ENCODE measurements at regions not wholly inside any gene's neighbourhood (a gene's known extent, or its start where the extent isn't known, plus 50 kb on each side); places are given as distances from the start of the nearest gene placed in this dataset.

DNA sequence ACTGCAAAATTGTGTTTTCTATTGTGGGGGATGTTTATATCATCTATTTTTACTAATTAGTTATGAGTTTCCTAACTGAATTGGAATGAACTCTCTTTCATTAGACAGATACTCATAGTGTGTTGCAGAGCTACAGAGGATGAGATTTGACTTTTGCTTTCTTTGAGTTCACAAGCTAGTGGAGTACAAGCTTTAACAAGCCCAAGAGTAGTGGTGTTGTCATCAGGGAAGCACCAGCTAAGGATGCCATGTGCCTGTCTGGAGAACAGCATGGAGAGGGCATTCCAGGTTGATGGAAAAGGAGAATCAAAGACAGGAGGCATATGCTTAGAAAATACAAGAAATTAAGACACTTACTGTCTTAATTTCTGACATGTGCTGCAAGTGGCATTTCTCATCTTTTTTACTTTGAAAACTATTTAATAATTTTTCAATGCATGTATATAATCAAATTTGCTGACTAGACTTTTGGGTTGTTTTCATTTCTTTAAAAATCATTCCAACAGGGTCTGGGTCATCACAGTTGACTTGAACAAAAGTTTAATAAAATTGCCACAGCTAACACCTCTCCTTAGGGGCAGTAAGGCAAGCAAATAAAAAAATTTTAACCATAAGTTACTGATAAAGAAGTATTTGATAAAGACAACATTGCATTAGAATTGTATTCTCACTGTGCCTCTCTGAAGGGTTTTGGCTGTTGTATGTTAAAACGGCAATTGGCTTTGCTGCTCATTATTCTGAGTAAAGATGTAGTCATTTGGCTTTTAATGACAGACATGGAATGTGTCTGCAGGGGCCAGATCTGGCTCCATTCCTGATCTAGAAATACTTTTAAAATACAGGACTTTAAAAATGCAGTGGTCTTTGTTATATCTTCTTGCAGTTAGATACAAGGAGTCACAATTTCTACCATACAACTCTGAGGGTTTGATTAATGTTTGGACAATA, 323.7 kb upstream of the CDH11 start:
- no peak for DNase-seq (ENCODE audit: low read depth)
- no peak overlapping the region for H3K4me3 ChIP-seq (replicated peaks; ENCODE audit: low read depth, low read length)
- TF ChIP-seq, protein P1, sequence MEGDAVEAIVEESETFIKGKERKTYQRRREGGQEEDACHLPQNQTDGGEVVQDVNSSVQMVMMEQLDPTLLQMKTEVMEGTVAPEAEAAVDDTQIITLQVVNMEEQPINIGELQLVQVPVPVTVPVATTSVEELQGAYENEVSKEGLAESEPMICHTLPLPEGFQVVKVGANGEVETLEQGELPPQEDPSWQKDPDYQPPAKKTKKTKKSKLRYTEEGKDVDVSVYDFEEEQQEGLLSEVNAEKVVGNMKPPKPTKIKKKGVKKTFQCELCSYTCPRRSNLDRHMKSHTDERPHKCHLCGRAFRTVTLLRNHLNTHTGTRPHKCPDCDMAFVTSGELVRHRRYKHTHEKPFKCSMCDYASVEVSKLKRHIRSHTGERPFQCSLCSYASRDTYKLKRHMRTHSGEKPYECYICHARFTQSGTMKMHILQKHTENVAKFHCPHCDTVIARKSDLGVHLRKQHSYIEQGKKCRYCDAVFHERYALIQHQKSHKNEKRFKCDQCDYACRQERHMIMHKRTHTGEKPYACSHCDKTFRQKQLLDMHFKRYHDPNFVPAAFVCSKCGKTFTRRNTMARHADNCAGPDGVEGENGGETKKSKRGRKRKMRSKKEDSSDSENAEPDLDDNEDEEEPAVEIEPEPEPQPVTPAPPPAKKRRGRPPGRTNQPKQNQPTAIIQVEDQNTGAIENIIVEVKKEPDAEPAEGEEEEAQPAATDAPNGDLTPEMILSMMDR (IDR thresholded peaks at IDR 0.05; ENCODE audit: low read length, missing control alignments): no peak

DNA sequence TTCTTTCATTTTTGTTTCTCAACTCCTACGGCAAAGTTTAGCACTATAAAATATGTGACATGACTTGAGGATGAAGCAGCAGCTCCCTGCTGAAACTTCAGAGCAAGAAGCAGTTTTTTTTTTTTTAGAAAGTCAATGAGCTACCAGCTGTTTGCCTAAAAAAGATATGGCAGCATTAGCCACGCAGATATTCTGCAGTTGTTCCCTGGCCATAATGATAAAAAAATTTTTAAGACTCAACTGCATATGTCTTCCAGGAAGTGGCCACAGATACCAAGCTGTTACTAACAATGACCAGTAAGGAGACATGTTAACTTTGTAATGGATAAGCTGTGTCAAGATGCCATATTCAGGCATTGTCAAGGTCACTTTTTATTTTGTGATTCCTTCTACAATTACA, 319.6 kb upstream of the CDH11 start:
- no peak overlapping the region for H3K4me3 ChIP-seq (replicated peaks; ENCODE audit: low read depth, low read length)
- TF ChIP-seq, protein P1 (IDR thresholded peaks at IDR 0.05; ENCODE audit: low read length, missing control alignments): no peak
- DNase-seq (ENCODE audit: low read depth): no peak

DNA sequence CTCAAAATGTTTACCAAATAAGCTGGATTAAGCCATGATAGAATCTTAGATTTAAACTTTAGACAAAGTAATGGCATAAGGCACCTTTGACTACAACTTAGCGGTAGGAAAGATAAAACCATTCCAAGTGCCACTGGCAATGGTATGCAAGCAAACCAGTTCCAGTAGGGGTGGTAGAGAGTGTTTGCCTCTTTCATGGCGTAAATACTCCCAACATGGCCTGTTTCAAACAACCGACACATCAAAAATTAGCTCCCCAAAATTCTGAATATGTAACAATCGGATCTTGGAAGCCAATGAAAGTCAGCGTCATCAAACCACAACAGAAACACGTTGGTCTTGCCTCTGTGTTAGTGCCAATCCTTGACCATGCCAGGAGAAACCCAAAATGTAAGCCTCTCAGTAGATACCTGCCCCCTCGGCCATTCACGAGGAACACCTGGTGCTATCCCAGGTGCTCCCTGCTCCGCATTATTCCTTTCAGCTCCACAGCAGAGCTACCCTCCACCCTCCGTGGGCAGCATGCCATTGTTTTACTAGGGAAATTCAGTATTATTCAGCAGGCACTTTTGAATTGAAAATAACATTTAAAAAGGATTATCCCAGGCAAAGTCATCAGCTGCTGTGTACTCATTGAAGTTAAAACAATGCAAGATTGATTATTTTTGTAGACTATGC, 307.8 kb upstream of the CDH11 start:
- no peak overlapping the region for H3K4me3 ChIP-seq (replicated peaks; ENCODE audit: low read depth, low read length)
- no peak for DNase-seq (ENCODE audit: low read depth)
- TF ChIP-seq, protein P1 (IDR thresholded peaks at IDR 0.05; ENCODE audit: low read length, missing control alignments): no peak

DNA sequence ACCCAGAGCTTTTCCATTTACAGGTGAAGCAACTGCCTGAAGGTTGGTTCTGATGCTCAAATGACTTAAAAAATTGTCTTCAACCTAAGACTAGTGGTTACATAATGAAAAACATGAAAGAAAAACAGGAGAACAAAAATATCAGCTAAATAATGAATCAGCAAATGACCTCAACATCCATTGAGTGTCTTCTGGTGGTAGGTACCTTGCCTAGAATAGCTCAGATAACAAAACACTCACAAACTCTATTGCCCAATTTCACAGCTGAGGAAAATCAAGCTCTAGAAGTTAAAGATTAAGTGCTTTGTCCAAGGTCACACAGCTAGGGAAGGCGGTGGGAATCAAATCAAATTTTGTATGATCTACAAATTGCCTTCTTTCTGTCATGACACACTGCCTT, 304.6 kb upstream of the CDH11 start:
- DNase-seq (ENCODE audit: low read depth): no peak
- TF ChIP-seq, protein P1 (IDR thresholded peaks at IDR 0.05; ENCODE audit: low read length, missing control alignments): no peak
- no peak overlapping the region for H3K4me3 ChIP-seq (replicated peaks; ENCODE audit: low read depth, low read length)

DNA sequence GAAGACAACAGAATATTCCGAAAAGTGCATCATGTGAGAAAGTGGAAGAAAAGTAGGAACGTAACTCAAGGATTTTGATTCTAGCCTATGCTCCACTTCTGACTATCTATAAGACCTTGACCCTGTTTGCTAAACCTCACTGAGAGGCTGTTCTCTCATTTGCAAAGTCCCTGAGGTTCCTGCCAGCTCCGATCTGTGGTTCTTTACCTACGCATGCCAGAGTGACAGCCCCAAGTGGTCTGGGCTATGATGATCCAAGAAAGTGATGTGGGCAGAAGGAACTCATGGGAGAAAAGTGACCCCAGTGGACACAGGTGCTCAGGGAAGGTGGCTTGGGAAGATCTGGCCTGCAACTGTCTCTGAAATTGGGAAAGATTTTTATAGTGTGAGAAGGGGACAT, 301.1 kb upstream of the CDH11 start:
- TF ChIP-seq, protein P1 (IDR thresholded peaks at IDR 0.05; ENCODE audit: low read length, missing control alignments): no peak
- no peak for DNase-seq (ENCODE audit: low read depth)
- no peak overlapping the region for H3K4me3 ChIP-seq (replicated peaks; ENCODE audit: low read depth, low read length)

DNA sequence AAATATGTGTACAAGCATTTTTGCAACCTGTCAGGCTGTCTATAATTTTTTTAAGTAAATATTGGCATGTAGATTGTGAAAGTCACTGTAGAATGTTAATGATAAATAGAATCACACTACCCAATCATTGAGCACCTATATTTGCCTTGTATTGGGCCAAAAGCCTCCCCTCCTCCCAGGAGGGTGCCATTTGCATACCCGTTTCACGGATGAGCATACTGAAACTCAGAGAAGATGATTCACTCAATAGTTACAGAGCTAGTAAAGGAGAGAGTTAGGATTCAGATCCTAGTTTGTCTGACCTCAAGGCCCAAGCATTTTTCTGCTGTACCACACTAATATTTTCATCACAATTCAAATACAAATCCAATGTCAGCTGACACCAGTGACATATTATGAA, 299.7 kb upstream of the CDH11 start:
- TF ChIP-seq, protein P1 (IDR thresholded peaks at IDR 0.05; ENCODE audit: low read length, missing control alignments): no peak
- no peak for DNase-seq (ENCODE audit: low read depth)
- H3K4me3 ChIP-seq (replicated peaks; ENCODE audit: low read depth, low read length): no peak overlapping the region
